Panc1 (cell line): ENCODE measurements at regions not wholly inside any gene's neighbourhood (a gene's known extent, or its start where the extent isn't known, plus 50 kb on each side); places are given as distances from the start of the nearest gene placed in this dataset.

Experiments used
- POLR2AphosphoS5 ChIP-seq: IDR thresholded peaks from 2 replicates; pipeline ENCODE4 v1.6.1; 2012; ENCODE audit warnings: mild to moderate bottlenecking, low read depth, low read length, moderate library complexity
- SIN3A ChIP-seq: IDR thresholded peaks from 2 replicates; pipeline ENCODE4 v1.6.1; 2012; ENCODE audit warnings: low read depth, mild to moderate bottlenecking, low read length, moderate library complexity, borderline replicate concordance; ENCODE audit not compliant: insufficient read depth
- TCF7L2 ChIP-seq: IDR thresholded peaks from 2 replicates; pipeline ENCODE4 v1.6.1; 2011; ENCODE audit warnings: mild to moderate bottlenecking, low read depth, low read length, inconsistent platforms
- TF ChIP-seq, protein P1 (sequence below): fragments of 450-650 bp; IDR thresholded peaks from 2 replicates; pipeline ENCODE4 v1.5.1; 2017; ENCODE audit warnings: mild to moderate bottlenecking
- TF ChIP-seq, protein P2 (sequence below), 2 experiments: IDR thresholded peaks; 2 replicates each; pipeline ENCODE4 v1.6.1; 2011 to 2012; ENCODE audit warnings: low read depth in 2 of 2, control low read depth in 1 of 2, low read length in 1 of 2, mild to moderate bottlenecking in 1 of 2, moderate library complexity in 1 of 2; ENCODE audit not compliant: insufficient read depth in 1 of 2

DNA sequence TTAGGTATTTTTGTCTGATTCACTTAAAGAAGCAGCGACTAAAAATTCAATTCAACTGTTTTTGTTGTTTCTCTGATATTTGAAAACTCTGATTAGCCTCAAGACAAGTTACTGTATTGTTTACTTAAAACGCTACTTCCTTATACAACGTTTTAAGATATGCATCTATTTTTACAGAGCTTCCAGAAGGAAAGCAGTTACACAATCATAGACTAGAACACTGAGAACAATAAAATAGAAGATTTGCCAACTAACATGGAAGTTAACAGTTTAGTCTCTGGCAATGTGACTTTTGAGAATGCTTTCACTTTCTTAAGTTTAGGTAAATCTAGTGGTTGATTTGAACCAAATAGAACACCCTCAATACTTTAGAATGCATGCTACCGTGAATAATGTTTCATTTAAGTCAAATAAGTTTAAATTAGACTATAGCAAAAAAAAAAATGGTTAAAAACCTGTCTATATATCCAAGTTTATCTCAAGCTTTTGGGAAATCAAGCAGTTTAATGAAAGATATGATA, 614.8 kb downstream of the DACH1 start:
- TF ChIP-seq, protein P1, sequence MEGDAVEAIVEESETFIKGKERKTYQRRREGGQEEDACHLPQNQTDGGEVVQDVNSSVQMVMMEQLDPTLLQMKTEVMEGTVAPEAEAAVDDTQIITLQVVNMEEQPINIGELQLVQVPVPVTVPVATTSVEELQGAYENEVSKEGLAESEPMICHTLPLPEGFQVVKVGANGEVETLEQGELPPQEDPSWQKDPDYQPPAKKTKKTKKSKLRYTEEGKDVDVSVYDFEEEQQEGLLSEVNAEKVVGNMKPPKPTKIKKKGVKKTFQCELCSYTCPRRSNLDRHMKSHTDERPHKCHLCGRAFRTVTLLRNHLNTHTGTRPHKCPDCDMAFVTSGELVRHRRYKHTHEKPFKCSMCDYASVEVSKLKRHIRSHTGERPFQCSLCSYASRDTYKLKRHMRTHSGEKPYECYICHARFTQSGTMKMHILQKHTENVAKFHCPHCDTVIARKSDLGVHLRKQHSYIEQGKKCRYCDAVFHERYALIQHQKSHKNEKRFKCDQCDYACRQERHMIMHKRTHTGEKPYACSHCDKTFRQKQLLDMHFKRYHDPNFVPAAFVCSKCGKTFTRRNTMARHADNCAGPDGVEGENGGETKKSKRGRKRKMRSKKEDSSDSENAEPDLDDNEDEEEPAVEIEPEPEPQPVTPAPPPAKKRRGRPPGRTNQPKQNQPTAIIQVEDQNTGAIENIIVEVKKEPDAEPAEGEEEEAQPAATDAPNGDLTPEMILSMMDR, result no peak
- TF ChIP-seq POLR2AphosphoS5 (no peak), SIN3A (no peak), TCF7L2 (no peak)
- TF ChIP-seq, protein P2, sequence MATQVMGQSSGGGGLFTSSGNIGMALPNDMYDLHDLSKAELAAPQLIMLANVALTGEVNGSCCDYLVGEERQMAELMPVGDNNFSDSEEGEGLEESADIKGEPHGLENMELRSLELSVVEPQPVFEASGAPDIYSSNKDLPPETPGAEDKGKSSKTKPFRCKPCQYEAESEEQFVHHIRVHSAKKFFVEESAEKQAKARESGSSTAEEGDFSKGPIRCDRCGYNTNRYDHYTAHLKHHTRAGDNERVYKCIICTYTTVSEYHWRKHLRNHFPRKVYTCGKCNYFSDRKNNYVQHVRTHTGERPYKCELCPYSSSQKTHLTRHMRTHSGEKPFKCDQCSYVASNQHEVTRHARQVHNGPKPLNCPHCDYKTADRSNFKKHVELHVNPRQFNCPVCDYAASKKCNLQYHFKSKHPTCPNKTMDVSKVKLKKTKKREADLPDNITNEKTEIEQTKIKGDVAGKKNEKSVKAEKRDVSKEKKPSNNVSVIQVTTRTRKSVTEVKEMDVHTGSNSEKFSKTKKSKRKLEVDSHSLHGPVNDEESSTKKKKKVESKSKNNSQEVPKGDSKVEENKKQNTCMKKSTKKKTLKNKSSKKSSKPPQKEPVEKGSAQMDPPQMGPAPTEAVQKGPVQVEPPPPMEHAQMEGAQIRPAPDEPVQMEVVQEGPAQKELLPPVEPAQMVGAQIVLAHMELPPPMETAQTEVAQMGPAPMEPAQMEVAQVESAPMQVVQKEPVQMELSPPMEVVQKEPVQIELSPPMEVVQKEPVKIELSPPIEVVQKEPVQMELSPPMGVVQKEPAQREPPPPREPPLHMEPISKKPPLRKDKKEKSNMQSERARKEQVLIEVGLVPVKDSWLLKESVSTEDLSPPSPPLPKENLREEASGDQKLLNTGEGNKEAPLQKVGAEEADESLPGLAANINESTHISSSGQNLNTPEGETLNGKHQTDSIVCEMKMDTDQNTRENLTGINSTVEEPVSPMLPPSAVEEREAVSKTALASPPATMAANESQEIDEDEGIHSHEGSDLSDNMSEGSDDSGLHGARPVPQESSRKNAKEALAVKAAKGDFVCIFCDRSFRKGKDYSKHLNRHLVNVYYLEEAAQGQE (IDR thresholded peaks at IDR 0.05; ENCODE audit: insufficient read depth in 1 of 2, low read depth in 2 of 2, low read length in 1 of 2), result no peak
